Loucy (cell line): ENCODE measurements at regions not wholly inside any gene's neighbourhood (a gene's known extent, or its start where the extent isn't known, plus 50 kb on each side); places are given as distances from the start of the nearest gene placed in this dataset.

Source experiments
- EZH2phosphoT487 ChIP-seq: fragments of 200-600 bp; IDR thresholded peaks from 2 replicates; pipeline ENCODE4 v1.6.1; 2018; ENCODE audit warnings: antibody characterized with exemption, mild to moderate bottlenecking, moderate library complexity, borderline replicate concordance
- TF ChIP-seq, protein P1 (sequence below): fragments of 200-600 bp; sonication (generic); conservative IDR thresholded peaks from 2 replicates; pipeline ENCODE4 v1.5.1; 2014; ENCODE audit warnings: mild to moderate bottlenecking, antibody characterized with exemption, low read length

DNA sequence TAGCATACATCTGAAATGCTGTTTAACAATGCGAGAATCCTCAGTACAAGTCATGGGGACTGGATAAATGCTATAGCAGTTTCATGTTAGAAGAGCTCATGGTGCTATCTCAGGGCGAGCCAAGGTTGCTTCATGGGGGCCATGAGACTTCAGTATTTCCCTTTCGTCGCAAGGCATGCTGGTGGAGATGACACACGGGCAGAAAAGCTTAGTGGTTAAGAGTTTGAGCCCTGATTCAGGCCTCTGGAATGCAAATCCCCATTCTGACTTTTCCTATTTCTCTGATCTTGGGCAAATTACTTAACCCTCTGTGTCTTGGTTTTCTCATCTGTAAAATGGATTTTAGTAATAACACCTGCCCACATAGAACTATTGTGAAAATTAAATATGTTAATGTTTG is 57.4 kb upstream of the EPHA4 start:
- TF ChIP-seq, protein P1, sequence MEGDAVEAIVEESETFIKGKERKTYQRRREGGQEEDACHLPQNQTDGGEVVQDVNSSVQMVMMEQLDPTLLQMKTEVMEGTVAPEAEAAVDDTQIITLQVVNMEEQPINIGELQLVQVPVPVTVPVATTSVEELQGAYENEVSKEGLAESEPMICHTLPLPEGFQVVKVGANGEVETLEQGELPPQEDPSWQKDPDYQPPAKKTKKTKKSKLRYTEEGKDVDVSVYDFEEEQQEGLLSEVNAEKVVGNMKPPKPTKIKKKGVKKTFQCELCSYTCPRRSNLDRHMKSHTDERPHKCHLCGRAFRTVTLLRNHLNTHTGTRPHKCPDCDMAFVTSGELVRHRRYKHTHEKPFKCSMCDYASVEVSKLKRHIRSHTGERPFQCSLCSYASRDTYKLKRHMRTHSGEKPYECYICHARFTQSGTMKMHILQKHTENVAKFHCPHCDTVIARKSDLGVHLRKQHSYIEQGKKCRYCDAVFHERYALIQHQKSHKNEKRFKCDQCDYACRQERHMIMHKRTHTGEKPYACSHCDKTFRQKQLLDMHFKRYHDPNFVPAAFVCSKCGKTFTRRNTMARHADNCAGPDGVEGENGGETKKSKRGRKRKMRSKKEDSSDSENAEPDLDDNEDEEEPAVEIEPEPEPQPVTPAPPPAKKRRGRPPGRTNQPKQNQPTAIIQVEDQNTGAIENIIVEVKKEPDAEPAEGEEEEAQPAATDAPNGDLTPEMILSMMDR = no peak
- TF ChIP-seq EZH2phosphoT487 = no peak
